B cell (primary cell): ENCODE measurements at regions not wholly inside any gene's neighbourhood (a gene's known extent, or its start where the extent isn't known, plus 50 kb on each side); places are given as distances from the start of the nearest gene placed in this dataset.

Source experiments
- CTCF ChIP-seq: fragments of 200-600 bp; IDR thresholded peaks from one replicate; pipeline ENCODE4 v1.8.0; 2022; ENCODE audit warnings: antibody characterized with exemption, mild to moderate bottlenecking
- EZH2 ChIP-seq: IDR thresholded peaks from 2 replicates; pipeline ENCODE4 v1.6.1; 2012; ENCODE audit warnings: borderline replicate concordance, low read depth, mild to moderate bottlenecking, moderate library complexity, low read length; ENCODE audit not compliant: insufficient read depth, poor library complexity, severe bottlenecking

GRCh38 chr2:235262750-235263149 lies 231.1 kb upstream of the AGAP1 start:
- no peak for TF ChIP-seq CTCF
- no peak for TF ChIP-seq EZH2
